Muscle layer of colon (tissue), 2 donors: ENCODE measurements at regions not wholly inside any gene's neighbourhood (a gene's known extent, or its start where the extent isn't known, plus 50 kb on each side); places are given as distances from the start of the nearest gene placed in this dataset.

Source experiments
- H3K27ac ChIP-seq: one replicate; pipeline ENCODE4 v1.7.0; 2013; ENCODE audit warnings: low read depth, mild to moderate bottlenecking, low read length, moderate library complexity
- H3K27me3 ChIP-seq, 2 donors: one replicate each; pipeline ENCODE4 v1.7.0; 2013; ENCODE audit warnings: low read length in 2 of 2, mild to moderate bottlenecking in 2 of 2; ENCODE audit not compliant: insufficient read depth in 2 of 2, control insufficient read depth in 1 of 2
- H3K36me3 ChIP-seq: one replicate; pipeline ENCODE4 v1.7.0; 2013; ENCODE audit warnings: mild to moderate bottlenecking, low read length; ENCODE audit not compliant: insufficient read depth
- H3K4me1 ChIP-seq: one replicate; pipeline ENCODE4 v1.7.0; 2013; ENCODE audit warnings: mild to moderate bottlenecking, low read length; ENCODE audit not compliant: insufficient read depth
- H3K4me3 ChIP-seq, 2 donors: one replicate each; pipeline ENCODE4 v1.7.0; 2013; ENCODE audit warnings: low read length in 2 of 2, low read depth in 1 of 2, mild to moderate bottlenecking in 1 of 2, moderate library complexity in 1 of 2
- H3K9ac ChIP-seq: one replicate; pipeline ENCODE4 v1.7.0; 2013; ENCODE audit warnings: low read length
- H3K9me3 ChIP-seq: one replicate; pipeline ENCODE4 v1.7.0; 2013; ENCODE audit warnings: mild to moderate bottlenecking, low read length
- donor health status: abdominal sarcoma.
- donor health status: Adenocarcinoma of cecum.

DNA sequence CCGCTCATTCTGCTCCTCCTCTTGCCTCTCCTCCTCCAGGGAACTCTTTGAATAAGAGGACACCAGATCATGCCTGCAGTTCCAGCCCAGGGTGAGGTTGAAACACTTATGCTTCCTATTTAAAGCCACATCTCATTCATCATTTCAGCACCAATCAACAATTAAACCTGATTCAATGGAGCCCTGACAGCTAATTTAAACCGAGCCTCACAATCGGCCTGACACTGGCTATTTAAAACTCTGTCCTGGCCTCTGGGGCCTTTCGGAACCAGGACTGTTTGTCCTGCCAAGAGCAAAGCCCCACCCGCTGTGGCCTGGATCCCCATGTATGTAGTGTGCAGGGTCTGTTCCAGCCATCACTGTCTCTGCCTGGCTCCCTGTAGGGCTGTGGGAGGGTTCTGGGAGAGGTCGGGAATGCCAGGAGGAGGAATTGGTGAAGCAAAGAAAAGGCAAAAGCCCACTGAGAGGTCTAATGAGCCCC, 97.4 kb downstream of the MCFD2 start:
- Histone ChIP-seq H3K27ac (peak overlapping the region; percentile 35), H3K9ac (no peak overlapping the region), H3K4me3 (no peak overlapping the region), H3K27me3 (no peaks in the 10 kb centered on the region), H3K4me1 (peaks cover 45% of the 10 kb centered on the region), H3K36me3 (no peaks in the 10 kb centered on the region), H3K9me3 (no peaks in the 10 kb centered on the region)

DNA sequence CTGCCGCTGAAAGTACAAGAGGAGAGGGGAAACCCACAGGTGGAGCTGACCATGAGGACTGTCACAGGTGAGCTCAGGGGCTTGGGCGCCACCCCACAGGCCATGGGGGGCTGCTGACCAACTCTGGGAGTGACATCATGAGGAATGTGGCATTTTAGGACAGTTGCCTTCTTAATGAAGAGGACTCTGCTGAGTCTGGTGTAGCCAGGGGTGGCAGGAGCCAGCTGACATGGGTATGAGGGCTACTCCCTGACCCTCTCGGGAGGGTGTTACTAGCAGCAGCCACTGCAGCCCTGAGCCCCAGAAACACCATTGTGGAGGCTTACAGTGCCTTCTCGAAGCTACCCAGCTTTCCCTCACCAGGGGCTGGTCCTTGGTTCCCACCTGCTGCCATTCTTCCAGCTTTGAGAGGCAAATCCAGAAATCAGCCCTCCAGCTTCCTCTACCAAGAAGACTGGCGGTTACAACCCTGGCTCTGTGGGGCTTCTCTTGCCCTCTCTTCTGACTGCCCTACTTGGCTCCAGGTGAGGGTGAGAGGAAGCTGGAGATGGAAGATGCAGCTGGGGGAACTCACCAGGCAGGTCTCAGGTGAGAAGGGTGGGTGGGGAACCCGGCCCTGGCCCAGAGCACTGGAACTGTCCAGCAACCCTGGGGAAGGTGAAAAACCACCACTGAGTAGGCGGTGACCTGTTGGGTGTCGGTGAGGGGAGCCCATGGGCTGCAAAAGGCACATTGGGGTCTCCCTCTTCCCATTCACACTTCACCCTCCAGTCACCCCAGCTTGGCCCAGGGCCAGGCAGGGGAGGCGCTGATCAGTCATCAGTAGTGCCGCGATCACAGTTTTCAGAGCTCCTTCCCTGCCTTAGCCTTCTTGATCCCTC, 98.5 kb downstream of the MCFD2 start:
- H3K4me3 ChIP-seq, result no peak overlapping the region
- no peaks in the 10 kb centered on the region for H3K27me3 ChIP-seq
- H3K36me3 ChIP-seq, result no peaks in the 10 kb centered on the region
- H3K9ac ChIP-seq, result no peak overlapping the region
- no peaks in the 10 kb centered on the region for H3K9me3 ChIP-seq
- H3K4me1 ChIP-seq, result peaks cover 56% of the 10 kb centered on the region
- no peak overlapping the region for H3K27ac ChIP-seq

DNA sequence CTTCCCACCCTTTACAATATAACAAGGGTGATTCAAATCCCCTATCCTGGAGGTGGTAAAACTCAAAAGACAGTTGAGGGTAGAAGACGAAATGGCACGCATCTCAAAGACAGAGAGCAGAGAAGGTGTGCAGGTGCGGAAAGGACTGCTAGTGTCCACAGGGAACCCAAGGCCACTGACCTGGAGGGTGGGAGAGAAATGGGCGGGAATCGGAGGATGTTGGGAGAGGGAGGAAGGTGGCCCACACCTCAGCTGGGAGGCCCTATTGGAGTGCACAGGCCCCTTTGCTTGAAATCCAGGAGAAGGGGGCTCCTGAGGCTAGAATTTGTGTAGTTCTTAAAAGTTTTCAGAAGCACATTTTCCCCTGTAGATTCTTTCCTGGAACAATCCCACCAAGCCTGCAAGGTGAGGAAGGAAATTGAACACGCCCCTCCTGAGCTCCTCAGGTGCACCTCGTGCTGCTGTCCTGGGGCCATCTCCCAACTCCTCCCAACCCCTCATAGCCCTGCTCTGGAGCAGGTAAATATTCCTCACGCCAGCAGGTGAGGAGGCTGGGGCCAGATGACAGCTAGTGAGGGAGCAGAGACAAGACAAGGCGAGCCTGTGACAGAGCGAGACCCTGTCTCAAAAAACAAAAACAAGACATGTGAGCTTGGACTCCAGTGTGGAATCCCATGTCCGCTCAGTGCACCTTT, 99.3 kb downstream of the MCFD2 start:
- H3K4me3 ChIP-seq, result no peak overlapping the region
- H3K27me3 ChIP-seq, result no peaks in the 10 kb centered on the region
- H3K4me1 ChIP-seq, result peaks cover 62% of the 10 kb centered on the region
- no peaks in the 10 kb centered on the region for H3K36me3 ChIP-seq
- no peaks in the 10 kb centered on the region for H3K9me3 ChIP-seq
- no peak overlapping the region for H3K27ac ChIP-seq
- no peak overlapping the region for H3K9ac ChIP-seq

DNA sequence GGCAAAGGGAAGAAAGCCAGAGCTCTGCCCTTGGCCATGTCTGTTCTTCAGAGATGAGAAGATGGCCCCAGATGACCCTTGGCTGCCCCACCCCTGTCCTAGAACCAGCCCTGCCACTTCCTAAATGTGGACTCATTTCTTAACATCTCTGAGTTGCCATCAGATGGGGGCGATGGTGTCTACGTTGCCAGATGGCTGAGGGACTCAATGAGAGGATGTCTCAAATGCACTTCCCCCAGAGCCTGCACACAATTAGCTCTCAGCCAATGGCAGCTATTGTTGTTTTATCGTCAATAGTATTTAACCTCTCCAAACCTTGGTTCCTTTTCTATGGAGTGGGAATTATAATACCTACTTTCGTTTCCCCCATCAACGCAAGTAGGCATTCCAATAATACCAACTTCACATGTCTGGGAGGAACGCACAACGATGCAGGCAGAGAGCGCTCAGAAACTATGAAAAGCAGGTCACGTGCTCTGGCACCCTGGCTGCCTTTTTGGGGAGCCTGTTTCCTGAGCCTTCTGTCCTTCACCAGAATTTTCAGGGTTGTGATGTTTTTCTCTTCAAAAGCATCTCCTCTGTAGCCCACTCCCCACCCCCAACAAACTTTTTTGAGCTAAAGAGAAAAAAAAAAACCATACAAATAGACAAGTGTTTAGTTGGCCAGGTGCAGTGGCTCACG, 100.3 kb downstream of the MCFD2 start:
- Histone ChIP-seq H3K9ac (no peak overlapping the region), H3K9me3 (no peaks in the 10 kb centered on the region), H3K4me3 (no peak overlapping the region), H3K36me3 (no peaks in the 10 kb centered on the region), H3K27me3 (no peaks in the 10 kb centered on the region), H3K4me1 (peaks cover 62% of the 10 kb centered on the region), H3K27ac (peak overlapping the region; percentile 85)

DNA sequence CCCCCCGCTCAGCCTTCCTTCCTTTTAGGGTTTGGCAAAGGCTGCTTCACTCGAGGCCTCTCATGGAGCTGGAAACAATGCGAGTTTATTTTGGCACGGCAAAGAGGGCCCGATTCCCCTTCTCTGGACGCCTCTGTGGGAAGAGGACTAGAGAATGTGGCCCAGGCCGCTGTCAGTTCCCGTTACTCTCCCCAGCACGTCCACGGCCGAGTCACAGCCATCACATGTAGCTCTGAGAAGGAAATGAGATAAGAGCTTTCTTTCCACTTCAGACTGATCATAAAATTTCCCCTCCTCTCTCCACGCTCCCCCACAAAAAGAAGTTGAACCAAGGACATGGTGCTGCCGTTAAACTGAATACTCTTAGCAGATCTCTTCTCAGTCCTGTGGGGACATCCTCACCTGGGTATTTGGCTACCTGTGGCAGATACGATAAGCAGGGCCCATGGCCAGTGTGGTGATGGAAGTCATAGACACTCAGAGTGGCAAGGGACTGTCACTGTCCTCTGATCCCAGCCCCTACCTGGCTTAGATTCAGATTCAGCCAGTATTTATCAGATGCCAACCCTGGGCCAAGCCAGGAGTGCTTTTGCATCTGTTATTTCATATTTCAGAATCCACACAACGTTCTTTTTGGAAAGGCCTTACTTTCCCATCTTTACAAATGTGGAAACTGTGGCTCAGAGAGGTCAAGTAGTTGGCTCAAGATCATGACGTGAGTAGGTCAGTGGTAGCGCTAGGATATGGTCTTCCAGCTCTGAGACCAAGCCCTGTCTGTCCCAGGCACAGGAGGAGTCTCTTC, 101.2 kb downstream of the MCFD2 start:
- no peak overlapping the region for H3K4me3 ChIP-seq
- peaks cover 62% of the 10 kb centered on the region for H3K4me1 ChIP-seq
- no peak overlapping the region for H3K9ac ChIP-seq
- H3K9me3 ChIP-seq, result no peaks in the 10 kb centered on the region
- H3K27me3 ChIP-seq, result no peaks in the 10 kb centered on the region
- no peaks in the 10 kb centered on the region for H3K36me3 ChIP-seq
- peak overlapping the region; percentile 85 for H3K27ac ChIP-seq

DNA sequence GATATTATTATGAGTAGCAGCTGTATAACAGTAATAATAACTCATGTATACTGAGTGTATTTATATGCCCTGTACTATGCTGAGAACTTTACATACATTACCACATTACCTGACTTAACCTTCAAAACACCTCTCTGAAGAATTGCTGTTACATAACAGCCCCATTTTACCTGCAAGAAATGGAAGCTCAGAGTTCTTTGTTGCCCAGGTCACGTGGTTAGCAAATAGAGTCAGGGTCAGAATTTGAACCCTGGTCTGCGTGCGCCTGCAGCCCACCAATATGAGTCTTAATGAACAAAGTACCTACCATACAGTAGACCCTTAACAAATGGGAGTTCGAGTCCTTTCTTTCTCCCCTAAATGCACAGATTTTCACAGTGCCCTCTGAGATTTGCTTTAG, 101.9 kb downstream of the MCFD2 start:
- H3K9ac ChIP-seq, result no peak overlapping the region
- H3K4me1 ChIP-seq, result peaks cover 60% of the 10 kb centered on the region
- H3K36me3 ChIP-seq, result no peaks in the 10 kb centered on the region
- no peaks in the 10 kb centered on the region for H3K27me3 ChIP-seq
- no peaks in the 10 kb centered on the region for H3K9me3 ChIP-seq
- no peak overlapping the region for H3K4me3 ChIP-seq
- H3K27ac ChIP-seq, result peak overlapping the region; percentile 85

DNA sequence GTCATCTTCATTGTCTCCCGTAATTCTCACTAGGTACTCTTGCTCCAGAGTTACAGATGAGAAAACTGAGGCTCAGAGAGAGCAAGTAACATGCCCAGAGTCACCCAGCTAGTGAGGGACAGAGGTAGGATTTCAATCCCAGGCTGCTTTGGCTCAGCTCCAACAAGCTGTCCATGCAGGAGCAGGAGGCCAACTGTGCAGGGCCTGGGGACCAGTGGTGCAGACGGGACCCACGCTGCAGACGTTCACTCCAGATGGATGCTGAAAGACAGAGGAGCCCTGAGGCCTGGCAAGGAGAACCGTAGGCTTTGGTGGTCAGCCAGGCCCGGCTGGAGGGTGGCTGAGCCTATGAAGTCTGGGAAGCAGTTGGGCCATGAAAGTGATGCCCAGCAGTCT, 102.6 kb downstream of the MCFD2 start:
- H3K4me1 ChIP-seq, result peaks cover 53% of the 10 kb centered on the region
- no peak overlapping the region for H3K9ac ChIP-seq
- H3K9me3 ChIP-seq, result no peaks in the 10 kb centered on the region
- no peaks in the 10 kb centered on the region for H3K27me3 ChIP-seq
- no peak overlapping the region for H3K4me3 ChIP-seq
- H3K27ac ChIP-seq, result peak overlapping the region; percentile 85
- H3K36me3 ChIP-seq, result no peaks in the 10 kb centered on the region
